Ovary (tissue), 7 donors: ENCODE measurements at regions not wholly inside any gene's neighbourhood (a gene's known extent, or its start where the extent isn't known, plus 50 kb on each side); places are given as distances from the start of the nearest gene placed in this dataset.
"Not testable (repeated sequence)": the region's sequence is repeated elsewhere in the genome, so short reads cannot be mapped to it uniquely, and the experiment has no call there.

ENCODE experiments used
- DNase-seq, 5 donors: peaks; one replicate each; pipeline ENCODE4 v3.0.0-alpha.2; 2019 to 2020
- H3K27ac ChIP-seq, 2 donors: fragments of 200-600 bp; one replicate each; pipeline versions ENCODE4 v1.5.1 to v1.8.0; 2019 to 2022
- H3K27me3 ChIP-seq: fragments of 200-600 bp; one replicate; pipeline ENCODE4 v1.8.0; 2022
- H3K36me3 ChIP-seq: fragments of 200-600 bp; sonication (generic); one replicate; pipeline ENCODE4 v1.5.1; 2019
- H3K4me1 ChIP-seq: one replicate; pipeline ENCODE4 v1.8.1; 2013; ENCODE audit warnings: mild to moderate bottlenecking, moderate library complexity; ENCODE audit not compliant: insufficient read depth
- H3K4me3 ChIP-seq: fragments of 200-600 bp; sonication (generic); one replicate; pipeline ENCODE4 v1.5.1; 2017
- H3K9me3 ChIP-seq, 2 donors: fragments of 200-600 bp in 1 of 2; sonication (generic) in 1 of 2; one replicate each; pipeline versions ENCODE4 v1.5.1 to v1.8.1; 2013 to 2019; ENCODE audit warnings: mild to moderate bottlenecking in 1 of 2, moderate library complexity in 1 of 2
- CTCF ChIP-seq, 3 donors: fragments of 450-650 bp in 2 of 3; fragments of 200-600 bp in 1 of 3; IDR thresholded peaks; one replicate each; pipeline versions ENCODE4 v1.5.1 to v1.8.0; 2016 to 2022; ENCODE audit warnings: antibody characterized with exemption in 3 of 3, mild to moderate bottlenecking in 1 of 3
- EP300 ChIP-seq: sonication (generic); formaldehyde crosslinking; IDR thresholded peaks from one replicate; pipeline ENCODE4 v1.6.1; 2017; ENCODE audit warnings: antibody characterized with exemption
- POLR2A ChIP-seq: fragments of 450-650 bp; IDR thresholded peaks from one replicate; pipeline ENCODE4 v1.6.1; 2017; ENCODE audit warnings: antibody characterized with exemption, mild to moderate bottlenecking, moderate library complexity
- WGBS, 3 donors: extraction: QIAGEN DNeasy Blood & Tissue Kit in 1 of 3; methylation state at CpG; one replicate each; pipeline versions ENCODE4 v1.1.5 to v1.1.7; 2013 to 2017; 5-methylcytosine and 5-hydroxymethylcytosine counted together
- intact Hi-C, 4 donors: fragments of 100-400 bp; cut with DNase I; formaldehyde crosslinking; loops; one replicate each; pipeline versions ENCODE4 v1.11.0 to v1.15.1; 2022 to 2023
- donor health status: DM: no; HTN: no; CAD: no; lungs with moderate emphysema.
- donor health status: DM: no; HTN: no; CAD: no.
- donor health status: Bipolar disorder and iron deficiency.
- donor health status: DM: no; HTN: no; CAD: no.
- donor health status: DM: yes; HTN: yes; CAD: no.

DNA sequence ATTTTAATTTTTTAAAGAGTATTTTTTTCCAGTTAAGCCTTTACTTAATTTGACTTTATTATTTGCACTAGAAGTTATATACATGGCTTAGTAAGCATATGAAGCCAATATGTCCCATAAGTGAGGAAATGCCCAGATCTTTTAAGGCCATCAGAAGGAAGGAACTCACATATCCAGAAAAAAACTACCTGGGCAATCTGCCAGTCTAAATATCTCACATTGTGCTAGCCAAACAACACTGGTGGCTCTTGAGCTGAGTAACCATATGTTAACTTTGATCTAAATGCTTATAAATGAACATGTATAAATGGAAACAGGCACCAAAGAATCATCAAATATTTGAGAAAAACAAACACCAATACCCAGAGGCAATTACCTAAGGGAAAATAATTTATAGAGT lies 138.6 kb upstream of the APOOL start:
- H3K36me3 ChIP-seq: no peaks in the 10 kb centered on the region
- no peak for DNase-seq
- no peak for TF ChIP-seq POLR2A
- TF ChIP-seq EP300: no peak
- no peak for TF ChIP-seq CTCF (IDR thresholded peaks at IDR 0.05)
- no peak overlapping the region for H3K27ac ChIP-seq
- no peaks in the 10 kb centered on the region for H3K9me3 ChIP-seq
- intact Hi-C loops: no loop called here
- H3K4me3 ChIP-seq: no peak overlapping the region
- H3K27me3 ChIP-seq: no peaks in the 10 kb centered on the region
- no peaks in the 10 kb centered on the region for H3K4me1 ChIP-seq

- H3K9me3 ChIP-seq, intact Hi-C loops, H3K27me3 ChIP-seq, H3K36me3 ChIP-seq, H3K4me1 ChIP-seq, DNase-seq, H3K27ac ChIP-seq, H3K4me3 ChIP-seq: not testable (repeated sequence)
- whole genome bisulfite sequencing, 3 donors: 64 to 83% (median 66%) methylated on average over 1 of the region's 1 CpG
These were observed 133.4 kb upstream of the APOOL start for GRCh38 chrX:84870281-84870680.

DNA sequence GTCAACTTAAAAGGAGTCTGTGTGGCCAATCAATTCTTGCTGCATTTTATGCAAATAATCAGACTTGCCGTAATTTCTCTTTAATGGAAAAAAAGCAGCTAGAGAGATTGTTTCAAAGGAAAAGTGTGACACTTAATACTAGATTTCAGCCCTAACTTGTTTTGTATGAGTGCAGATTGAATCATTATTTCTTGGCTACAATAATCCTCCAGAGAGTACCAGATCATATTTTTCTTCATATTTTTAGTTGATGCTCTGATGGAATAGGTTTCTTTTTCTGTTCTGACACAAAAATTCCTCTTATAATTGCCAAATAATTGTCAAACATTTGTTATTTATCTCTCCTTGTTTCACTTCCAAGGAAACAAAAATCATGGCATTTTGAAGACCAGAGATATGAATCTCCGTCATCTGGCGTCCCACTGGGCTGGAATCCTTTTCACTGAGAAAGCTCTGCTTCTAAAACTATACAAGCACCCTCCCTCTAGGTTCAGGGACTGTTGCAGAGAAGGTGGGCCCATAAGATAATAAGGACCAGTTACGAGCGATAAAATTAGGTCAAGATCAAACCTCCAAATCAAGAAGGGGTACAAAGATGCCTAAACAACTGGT lies 131.4 kb upstream of the APOOL start:
- DNase-seq, H3K4me1 ChIP-seq, intact Hi-C loops, H3K27me3 ChIP-seq, H3K4me3 ChIP-seq, H3K9me3 ChIP-seq, H3K27ac ChIP-seq, H3K36me3 ChIP-seq: not testable (repeated sequence)
- 58 to 66% (median 65%) methylated on average over 5 of the region's 5 CpGs for WGBS, 3 donors

GRCh38 chrX:84873176-84873575 lies 130.5 kb upstream of the APOOL start:
- no peak overlapping the region for H3K27ac ChIP-seq
- DNase-seq: no peak
- intact Hi-C loops: no loop called here
- WGBS, 3 donors: 66 to 74% (median 71%) methylated on average over 3 of the region's 3 CpGs
- H3K9me3 ChIP-seq: no peaks in the 10 kb centered on the region
- TF ChIP-seq POLR2A (no peak), EP300 (no peak), CTCF (IDR thresholded peaks at IDR 0.05) (no peak)
- no peaks in the 10 kb centered on the region for H3K36me3 ChIP-seq
- H3K27me3 ChIP-seq: no peaks in the 10 kb centered on the region
- no peaks in the 10 kb centered on the region for H3K4me1 ChIP-seq
- no peak overlapping the region for H3K4me3 ChIP-seq

GRCh38 chrX:84876876-84877275 lies 126.8 kb upstream of the APOOL start:
- no peaks in the 10 kb centered on the region for H3K4me1 ChIP-seq
- H3K27ac ChIP-seq: no peak overlapping the region
- TF ChIP-seq EP300: no peak
- no peak for TF ChIP-seq POLR2A
- TF ChIP-seq CTCF (IDR thresholded peaks at IDR 0.05): no peak
- H3K36me3 ChIP-seq: no peaks in the 10 kb centered on the region
- H3K4me3 ChIP-seq: no peak overlapping the region
- H3K9me3 ChIP-seq: no peaks in the 10 kb centered on the region
- no peaks in the 10 kb centered on the region for H3K27me3 ChIP-seq
- intact Hi-C loops: no loop called here
- no peak for DNase-seq

GRCh38 chrX:84893897-84894296 lies 109.8 kb upstream of the APOOL start:
- Histone ChIP-seq H3K4me1 (no peaks in the 10 kb centered on the region), H3K4me3 (no peak overlapping the region), H3K9me3 (no peaks in the 10 kb centered on the region), H3K36me3 (no peaks in the 10 kb centered on the region), H3K27me3 (no peaks in the 10 kb centered on the region), H3K27ac (no peak overlapping the region)
- no peak for TF ChIP-seq CTCF (IDR thresholded peaks at IDR 0.05)
- TF ChIP-seq POLR2A: no peak
- no peak for TF ChIP-seq EP300
- DNase-seq: no peak
- intact Hi-C loops: loop anchor here in 1 of 4 donors (10.0 kb wide), 1 partner anchor 419 kb away; no protein-coding TSS in a partner anchor
- WGBS, 3 donors: 74 to 82% (median 82%) methylated on average over 2 of the region's 2 CpGs
